Tibial nerve (tissue), 3 donors: ENCODE measurements at regions not wholly inside any gene's neighbourhood (a gene's known extent, or its start where the extent isn't known, plus 50 kb on each side); places are given as distances from the start of the nearest gene placed in this dataset.

Source experiments
- CTCF ChIP-seq, 5 experiments: fragments of 200-600 bp in 3 of 5; fragments of 450-650 bp in 2 of 5; sonication (generic) in 3 of 5; IDR thresholded peaks; one replicate each; pipeline ENCODE4 v1.5.1; 2016 to 2019; ENCODE audit warnings: antibody characterized with exemption in 5 of 5, mild to moderate bottlenecking in 3 of 5, moderate library complexity in 2 of 5
- POLR2A ChIP-seq, 2 donors: fragments of 450-650 bp; IDR thresholded peaks; one replicate each; pipeline ENCODE4 v1.6.1; 2017; ENCODE audit warnings: antibody characterized with exemption in 2 of 2, mild to moderate bottlenecking in 2 of 2, moderate library complexity in 2 of 2

DNA sequence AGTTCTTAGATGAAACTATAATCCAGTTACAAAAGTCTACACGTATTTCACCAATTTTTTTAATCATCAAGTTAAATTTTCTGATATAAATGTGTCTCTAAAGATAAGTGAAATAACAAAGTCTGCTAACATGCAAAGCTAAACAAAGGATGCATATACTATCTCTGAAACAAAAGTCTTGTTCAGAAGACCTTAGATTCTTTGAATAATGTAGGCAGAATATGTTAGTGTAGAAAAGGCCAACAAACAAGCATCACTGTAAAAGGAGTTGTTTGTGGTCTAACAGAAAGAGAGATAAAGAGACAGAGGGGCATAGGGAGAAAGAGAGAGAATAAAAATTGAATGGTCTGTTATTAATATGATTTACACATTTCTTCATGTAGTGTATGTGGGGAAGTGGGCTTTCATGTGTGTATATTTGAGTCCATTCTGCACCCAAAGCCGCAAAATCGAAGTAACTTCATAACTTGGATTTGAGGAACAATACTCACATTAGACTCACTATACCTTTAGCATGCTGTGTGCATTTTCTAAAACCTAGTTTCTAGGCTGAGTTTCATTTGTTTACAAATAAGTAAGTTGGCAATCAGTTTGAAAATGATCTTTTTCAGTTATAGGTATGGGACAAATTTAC, 734.8 kb upstream of the REG3G start:
- TF ChIP-seq CTCF (IDR thresholded peaks at IDR 0.05) (no peak), POLR2A (IDR thresholded peaks at IDR 0.05) (no peak)
